ENCODE measurements at regions not wholly inside any gene's neighbourhood (a gene's known extent, or its start where the extent isn't known, plus 50 kb on each side); places are given as distances from the start of the nearest gene placed in this dataset.

GRCh38 chr15:55007561-55007960 lies 189.2 kb downstream of the RSL24D1 start:
- no peak for DNase-seq (ENCODE audit: extremely low read depth, low read depth)
- TF ChIP-seq CTCF (IDR thresholded peaks at IDR 0.05; ENCODE audit: low read depth, low read length), result no peak

GRCh38 chr15:55005679-55006078 lies 191.1 kb downstream of the RSL24D1 start:
- no peak for TF ChIP-seq CTCF (IDR thresholded peaks at IDR 0.05; ENCODE audit: low read depth, low read length)
- no peak for DNase-seq (ENCODE audit: extremely low read depth, low read depth)

- TF ChIP-seq CTCF (IDR thresholded peaks at IDR 0.05; ENCODE audit: low read depth, low read length), result no peak
- no peak for DNase-seq (ENCODE audit: extremely low read depth, low read depth)
Measured at GRCh38 chr15:55003965-55004873, 192.5 kb downstream of the RSL24D1 start.

GRCh38 chr15:54998661-54999060 lies 198.1 kb downstream of the RSL24D1 start:
- DNase-seq (ENCODE audit: extremely low read depth, low read depth), result no peak
- TF ChIP-seq CTCF (IDR thresholded peaks at IDR 0.05; ENCODE audit: low read depth, low read length), result no peak

- DNase-seq (ENCODE audit: extremely low read depth, low read depth), result no peak
- no peak for TF ChIP-seq CTCF (IDR thresholded peaks at IDR 0.05; ENCODE audit: low read depth, low read length)
Measured at GRCh38 chr15:54990793-54991192, 205.9 kb downstream of the RSL24D1 start.

GRCh38 chr15:54987881-54988280 lies 208.9 kb downstream of the RSL24D1 start:
- no peak for DNase-seq (ENCODE audit: extremely low read depth, low read depth)
- TF ChIP-seq CTCF (IDR thresholded peaks at IDR 0.05; ENCODE audit: low read depth, low read length), result no peak

- DNase-seq (ENCODE audit: extremely low read depth, low read depth), result no peak
- no peak for TF ChIP-seq CTCF (IDR thresholded peaks at IDR 0.05; ENCODE audit: low read depth, low read length)
Measured at GRCh38 chr15:54979964-54980363, 216.8 kb downstream of the RSL24D1 start.
